SK-N-SH (cell line): ENCODE measurements at regions not wholly inside any gene's neighbourhood (a gene's known extent, or its start where the extent isn't known, plus 50 kb on each side); places are given as distances from the start of the nearest gene placed in this dataset.

Source experiments
- CTCF ChIP-seq: fragments of 200-600 bp; sonication (generic); IDR thresholded peaks from 2 replicates; pipeline ENCODE4 v1.6.1; 2017; ENCODE audit warnings: antibody characterized with exemption, mild to moderate bottlenecking, moderate library complexity
- POLR2AphosphoS5 ChIP-seq: IDR thresholded peaks from 2 replicates; pipeline ENCODE4 v1.6.1; 2012; ENCODE audit warnings: low read depth, low read length
- RCOR1 ChIP-seq: fragments of 150-350 bp; IDR thresholded peaks from 2 replicates; pipeline ENCODE4 v1.6.1; 2017; ENCODE audit warnings: antibody characterized with exemption, low read length
- TAF1 ChIP-seq: IDR thresholded peaks from 2 replicates; pipeline ENCODE4 v1.6.1; 2012; ENCODE audit warnings: low read depth, mild to moderate bottlenecking, low read length, moderate library complexity, borderline replicate concordance
- YY1 ChIP-seq: IDR thresholded peaks from 2 replicates; pipeline ENCODE4 v1.4.0; 2012; ENCODE audit warnings: low read depth, mild to moderate bottlenecking

DNA sequence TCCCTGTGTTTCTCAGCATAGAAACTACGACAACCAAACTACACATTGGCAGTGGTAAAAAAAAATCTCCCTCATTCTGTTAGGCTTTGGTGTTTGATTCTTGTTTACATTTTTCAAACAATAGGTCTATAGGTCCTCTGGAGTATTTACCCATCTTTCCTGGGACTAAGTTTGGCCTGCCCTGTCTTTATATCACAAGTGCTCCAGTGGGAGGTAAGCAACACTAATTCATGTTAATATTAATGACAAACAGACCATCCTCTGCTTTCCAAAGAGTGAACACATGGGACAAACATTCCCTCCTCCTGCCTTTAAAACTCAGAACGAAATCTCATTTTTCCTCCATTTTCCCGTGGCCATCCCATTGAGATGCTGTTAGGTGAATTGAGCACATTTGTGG lies 514.1 kb upstream of the INTU start:
- TF ChIP-seq CTCF (no peak), TAF1 (no peak), RCOR1 (no peak), YY1 (no peak), POLR2AphosphoS5 (no peak)
